HT1080 (cell line): ENCODE measurements at regions not wholly inside any gene's neighbourhood (a gene's known extent, or its start where the extent isn't known, plus 50 kb on each side); places are given as distances from the start of the nearest gene placed in this dataset.
A peak's percentile ranks its signal among the peaks of the same experiment; 100 is the strongest.

Experiments used
- DNase-seq: peaks from one replicate; pipeline ENCODE4 v3.0.0-alpha.2; 2015; ENCODE audit warnings: low read depth

DNA sequence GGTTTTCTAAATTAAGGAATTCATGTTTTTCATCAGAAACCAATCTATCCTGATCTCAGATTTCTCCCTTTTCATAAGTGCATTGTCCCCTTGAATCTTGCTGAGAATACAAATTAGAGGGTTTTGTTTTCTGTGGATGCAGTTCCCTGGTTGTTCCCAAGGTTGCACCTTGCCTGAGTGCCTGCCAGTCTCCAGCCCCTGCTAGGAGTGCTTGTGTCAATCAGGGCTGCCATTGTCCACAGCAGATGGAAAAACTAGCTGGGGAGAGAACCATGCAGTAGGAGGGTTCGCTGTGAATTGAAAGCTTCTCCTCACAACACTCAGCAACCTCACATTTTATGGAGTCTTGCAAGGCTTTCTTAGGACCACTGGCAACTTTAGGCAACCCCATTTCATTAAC is 210.8 kb upstream of the CTNNB1 start:
- no peak for DNase-seq

DNA sequence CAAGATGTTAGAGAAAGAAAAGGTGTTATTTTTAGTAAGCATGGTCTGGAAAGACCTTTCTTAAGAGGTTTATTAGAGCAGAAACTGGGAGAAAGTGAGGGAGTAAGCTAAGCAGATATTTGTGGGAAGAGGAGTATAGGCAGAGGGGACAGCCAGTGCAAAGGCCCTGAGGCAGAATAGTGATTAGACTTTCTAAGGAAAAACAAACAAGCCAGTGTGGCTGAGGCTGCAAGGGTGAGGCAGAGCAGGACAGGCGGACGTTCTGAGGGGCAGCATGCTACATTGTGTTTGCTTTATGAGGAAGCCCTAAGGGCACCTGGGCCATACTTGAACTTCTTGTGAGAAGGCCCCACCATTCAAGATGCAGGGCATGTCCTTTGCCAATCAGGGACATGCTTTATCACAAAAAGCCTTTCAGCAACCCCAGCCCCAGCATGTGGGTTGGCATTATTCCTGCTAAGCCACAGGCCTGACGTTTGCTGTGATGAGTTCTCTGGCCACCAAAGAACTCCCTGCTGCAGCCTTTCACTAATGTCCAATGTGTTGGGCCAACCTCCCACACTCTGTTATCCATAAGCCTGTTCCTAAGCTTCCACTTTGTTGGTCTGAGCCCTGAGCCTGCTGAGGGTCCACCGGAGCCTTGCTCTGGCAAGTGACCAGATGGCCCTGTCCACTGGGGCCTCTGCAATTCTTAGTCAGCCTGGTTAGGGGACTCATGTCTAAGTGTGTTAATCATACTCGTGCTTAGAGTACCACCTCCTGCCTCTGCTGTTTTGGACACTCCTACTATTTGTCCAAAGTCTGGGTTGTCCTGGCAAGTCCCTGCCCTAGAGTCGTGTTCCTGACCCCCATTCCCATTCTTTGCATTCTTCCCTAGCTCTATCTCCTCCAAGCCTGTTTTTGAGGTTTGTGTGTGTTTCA is 209.9 kb upstream of the CTNNB1 start:
- DNase-seq = no peak

DNA sequence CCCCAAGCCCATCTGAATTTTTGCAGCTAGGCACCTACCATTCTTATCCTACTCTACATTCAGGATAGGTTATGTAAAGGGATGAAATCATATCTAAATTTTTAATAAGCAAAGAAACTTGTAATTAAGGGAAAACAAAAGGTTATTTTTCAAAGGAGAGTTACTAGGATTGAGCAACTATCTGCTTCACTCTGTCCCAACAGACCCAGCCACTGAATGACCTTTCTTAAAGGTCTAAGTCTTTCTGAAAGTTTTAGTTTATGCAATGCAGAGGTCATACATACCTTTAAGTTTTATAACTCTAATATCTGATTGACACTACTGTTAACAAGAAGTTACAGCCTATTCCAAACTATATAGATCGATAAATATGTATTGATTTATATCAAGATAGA is 209.2 kb upstream of the CTNNB1 start:
- no peak for DNase-seq

DNA sequence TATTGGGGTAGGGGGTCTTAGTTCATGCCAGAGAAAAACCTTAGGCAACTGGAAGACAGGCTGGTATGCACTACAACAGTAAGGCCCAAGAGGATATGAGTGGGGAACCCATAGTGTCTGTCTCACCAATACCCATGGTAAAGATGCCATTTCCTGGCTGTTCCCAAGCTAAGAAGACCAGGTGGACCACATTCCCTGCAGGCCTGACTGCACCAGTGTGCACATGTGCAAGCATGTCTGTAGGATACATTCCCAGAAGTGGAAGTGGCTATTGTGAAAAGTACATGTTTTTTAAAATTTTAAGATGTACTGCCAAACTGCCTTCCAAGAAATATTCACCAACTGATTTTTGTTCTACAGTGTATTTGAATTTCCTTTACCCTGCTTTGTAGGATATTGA is 207.3 kb upstream of the CTNNB1 start:
- DNase-seq = no peak

DNA sequence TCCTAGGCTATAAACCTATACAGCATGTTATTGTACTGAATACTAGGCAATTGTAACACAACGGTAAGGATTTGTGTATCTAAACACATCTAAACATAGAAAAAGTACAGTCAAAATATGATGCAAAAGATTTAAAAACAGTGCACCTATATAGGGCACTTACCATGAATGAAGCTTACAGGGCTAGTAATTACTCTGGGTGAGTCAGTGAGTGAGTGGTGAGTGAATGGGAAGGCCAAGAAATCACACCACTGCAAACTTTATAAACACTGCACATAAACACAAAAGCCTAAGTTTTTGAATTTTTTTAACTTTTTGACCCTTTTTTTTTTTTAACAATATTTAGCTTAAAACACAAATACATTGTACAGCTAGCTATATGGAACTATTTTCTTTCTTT is 204.7 kb upstream of the CTNNB1 start:
- peak; percentile 38 for DNase-seq

DNA sequence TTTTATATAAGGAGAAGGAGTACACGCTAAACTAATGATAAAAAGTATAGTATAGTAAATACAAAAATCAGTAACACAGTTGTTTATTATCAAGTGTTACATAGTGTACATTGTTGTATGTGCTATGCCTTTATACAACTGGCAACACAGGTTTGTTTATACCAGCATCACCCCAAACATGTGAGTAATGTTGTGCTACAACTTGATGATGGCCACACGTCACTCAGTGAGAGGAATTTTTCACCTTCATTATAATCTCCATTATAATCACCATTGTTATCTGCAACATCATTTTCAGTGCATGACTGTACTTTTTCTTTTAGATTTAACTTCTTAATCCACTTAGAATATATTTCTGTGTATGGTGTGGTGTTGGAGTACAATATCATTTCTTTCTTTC is 204.0 kb upstream of the CTNNB1 start:
- no peak for DNase-seq

DNA sequence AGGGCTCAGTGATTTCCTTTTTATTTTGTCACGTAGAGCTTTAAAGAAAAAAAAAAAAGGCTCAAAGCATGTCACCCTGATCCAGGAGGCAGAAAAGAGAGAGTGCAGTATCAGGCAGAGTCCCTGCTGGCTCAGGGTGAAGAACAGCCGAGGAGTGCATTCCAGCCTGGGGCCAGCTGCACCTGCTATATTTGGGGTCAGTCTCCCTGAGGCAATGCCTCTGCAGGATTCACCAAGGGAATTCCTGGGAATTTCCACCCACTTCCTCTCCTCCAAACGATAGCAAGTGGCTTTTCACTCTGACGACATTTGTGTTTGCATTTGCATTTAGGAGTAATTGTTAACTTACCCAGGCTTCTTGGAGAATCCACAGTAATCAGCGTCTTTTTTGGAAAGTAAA is 202.9 kb upstream of the CTNNB1 start:
- DNase-seq = no peak

DNA sequence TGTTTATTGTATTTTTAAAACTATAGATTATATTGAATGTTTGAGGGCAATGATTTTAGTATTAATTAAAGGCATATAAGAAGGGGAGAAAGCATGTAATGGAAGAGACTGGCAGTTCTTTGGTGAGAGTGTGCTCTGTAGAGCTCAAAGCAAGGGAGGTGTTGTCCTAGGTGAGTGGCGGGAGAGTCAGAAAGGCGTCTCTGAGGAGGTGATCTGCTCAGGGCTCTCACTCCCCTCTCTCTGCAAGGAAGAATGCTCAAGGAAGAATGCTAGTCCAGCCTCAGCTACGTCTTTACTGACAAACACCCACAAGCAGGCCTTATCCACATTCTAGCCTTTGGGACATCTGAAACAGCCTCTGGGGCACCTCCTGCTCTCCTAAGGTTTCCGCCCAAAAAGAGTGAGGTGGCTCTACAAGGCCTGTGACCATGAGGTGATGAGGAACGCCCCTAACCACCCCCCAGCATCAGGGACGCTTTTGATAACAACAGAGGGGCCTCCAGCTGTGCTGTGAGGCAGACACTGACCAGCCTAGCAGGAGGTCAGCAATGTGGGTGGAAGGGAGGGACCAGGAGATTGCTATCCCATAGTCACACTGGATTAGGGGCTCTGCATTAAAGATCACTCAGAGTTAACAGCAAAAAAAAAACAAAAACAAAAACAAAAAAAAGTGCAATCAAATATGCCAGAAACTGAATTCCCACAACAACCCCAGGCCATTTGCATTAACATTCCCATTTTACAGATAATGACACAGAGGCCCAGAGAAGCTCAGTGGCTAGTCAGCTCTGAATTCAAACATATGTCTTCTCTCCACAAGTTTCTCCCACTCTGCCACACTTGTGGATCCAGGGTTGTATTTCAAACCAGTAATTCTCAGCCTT is 202.2 kb upstream of the CTNNB1 start:
- DNase-seq = no peak

DNA sequence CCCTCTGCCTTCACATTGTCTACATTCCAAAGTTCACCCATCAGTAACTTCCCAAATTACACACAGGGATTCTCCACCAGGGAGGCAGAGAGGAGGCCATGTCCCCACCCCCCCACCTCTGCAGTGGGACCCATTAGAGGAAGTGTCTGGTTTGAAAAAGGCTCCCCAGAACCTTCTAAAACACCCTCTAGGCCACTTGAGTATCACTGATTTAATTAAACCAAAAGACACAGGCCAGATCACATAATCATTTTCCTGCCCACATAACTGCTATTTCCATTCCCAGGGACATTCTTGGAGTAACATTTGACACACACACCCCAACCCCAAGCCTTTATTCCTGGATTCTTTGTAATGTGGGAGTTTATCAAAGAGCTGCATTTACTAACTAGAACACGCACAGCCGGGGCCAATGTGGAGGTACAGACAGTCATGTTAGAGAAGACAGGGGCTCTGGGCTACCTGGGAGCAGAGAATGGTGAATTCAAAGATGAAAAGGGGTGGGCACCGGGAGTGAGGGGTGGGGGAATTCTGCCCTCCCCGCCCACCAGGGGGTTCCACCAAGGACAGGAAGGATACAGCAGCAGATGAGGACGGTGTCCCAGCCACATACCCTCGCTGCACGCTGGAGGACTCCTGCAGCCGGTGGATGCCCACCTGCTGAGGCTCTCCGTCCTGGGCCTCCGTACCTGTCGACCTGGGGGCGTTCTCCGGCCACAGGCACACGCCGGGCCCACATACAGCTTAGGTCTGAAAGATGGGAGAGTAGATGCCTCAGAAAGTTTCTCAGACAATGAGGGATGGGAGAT is 201.4 kb upstream of the CTNNB1 start:
- no peak for DNase-seq

DNA sequence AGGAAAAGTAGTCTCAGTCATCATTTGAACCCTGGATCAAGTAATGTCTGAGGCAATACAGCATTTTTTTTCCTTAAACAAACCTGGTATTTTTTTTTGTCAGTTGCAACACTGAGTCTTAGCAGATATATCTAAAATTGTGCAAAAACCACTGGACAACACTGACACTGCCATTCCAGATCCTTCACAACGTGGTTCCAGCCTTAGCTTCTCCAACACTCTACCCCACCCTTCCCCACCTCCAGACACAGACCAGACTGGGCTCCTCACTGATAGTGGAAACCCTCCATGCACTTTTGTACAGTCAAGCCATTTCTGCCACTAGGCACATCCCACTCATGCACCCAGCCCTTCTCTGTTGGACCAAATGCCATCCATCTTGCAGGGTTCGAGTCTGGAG is 199.6 kb upstream of the CTNNB1 start:
- DNase-seq = no peak

DNA sequence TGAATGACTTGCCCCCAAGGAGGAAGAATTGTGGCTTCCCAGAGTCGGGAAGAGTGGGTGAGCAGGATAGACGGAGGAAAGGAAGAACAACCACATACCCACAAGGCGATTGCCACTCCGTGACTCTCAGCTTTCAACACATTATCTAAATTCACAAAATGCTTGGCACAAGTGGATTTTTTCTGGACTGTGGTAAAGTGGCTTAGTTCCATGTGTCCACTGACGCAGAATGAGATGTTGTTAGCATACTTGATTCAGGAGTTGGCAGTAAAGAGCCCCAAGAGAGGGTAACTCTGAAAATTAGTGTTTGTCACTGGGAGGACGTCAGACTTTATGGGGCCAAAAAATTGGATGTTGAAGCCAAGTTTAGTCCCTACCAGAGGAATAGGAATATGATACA is 198.8 kb upstream of the CTNNB1 start:
- DNase-seq = peak; percentile 5

DNA sequence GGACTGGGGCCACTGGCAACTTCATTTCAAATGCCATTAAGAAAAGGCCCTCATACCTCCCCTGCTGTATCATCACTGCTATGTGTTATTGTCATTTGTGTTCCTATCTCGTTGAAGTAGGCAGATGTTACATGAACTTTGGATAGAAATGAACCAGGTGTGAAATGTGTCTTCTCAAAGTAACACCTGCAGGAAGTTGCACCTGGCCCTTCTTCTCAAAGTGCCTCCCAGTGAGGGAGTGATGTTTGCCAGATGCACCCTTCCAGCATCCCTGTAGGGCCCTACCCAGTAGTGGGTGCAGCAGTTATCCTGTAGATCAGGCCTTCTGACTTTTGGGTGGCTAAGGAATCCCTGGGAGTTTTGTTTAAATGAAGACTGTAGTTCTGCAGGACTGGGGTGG is 197.7 kb upstream of the CTNNB1 start:
- DNase-seq = no peak

DNA sequence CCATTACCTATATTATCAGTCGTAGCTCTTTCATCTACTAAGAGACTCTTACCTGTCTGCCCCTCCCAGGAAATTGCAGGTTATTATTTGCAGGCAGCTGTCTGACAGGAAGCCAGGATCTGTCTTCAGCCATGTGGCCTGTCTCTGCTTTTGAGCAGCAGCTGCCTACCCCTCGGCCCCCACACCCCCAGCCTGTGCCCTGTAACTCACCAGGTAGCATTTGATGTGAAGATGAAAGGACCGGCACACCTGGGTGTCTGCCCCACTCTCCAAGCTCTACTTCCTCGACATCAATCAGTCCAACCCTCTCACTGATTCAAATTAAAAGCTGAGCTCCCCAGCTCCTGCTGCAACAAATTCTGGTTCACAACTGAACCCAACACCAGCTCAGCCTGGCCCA is 197.2 kb upstream of the CTNNB1 start:
- no peak for DNase-seq

DNA sequence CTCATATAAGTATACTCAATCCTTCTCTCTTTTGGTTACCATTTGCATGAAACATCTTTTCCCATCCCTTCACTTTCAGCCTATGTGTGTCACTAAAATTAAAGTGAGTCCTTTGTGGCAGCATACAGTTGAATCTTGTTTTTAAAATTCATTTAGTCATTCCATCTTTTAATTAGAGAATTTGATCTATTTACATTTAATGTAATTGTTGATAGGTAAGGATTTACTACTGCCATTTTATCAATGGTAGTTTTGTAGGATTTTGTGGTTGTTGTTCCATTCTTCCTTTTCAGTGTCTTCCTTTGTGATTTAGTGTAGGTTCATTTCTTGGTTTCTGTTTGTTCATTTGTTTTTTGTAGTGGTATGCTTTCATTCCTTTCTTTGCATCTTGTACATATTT is 191.9 kb upstream of the CTNNB1 start:
- DNase-seq = no peak

DNA sequence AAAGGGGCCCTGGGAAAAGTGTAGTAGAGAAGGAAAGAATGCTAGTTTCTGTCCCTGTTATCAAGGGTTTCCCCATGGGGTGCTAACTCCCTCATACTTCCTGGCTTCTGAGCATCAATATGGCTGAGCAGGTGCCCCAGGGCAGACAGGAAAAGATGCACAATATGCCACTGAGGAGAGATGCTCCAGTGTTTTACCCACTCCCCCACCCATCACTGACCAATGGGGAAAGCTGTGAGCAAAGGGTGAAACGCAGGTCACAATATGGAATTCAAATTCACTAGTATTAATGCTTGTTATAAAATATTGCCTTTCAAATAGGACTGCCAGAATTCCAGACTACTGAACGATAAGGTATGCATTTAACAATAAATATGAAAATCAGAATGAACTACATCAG is 187.5 kb upstream of the CTNNB1 start:
- DNase-seq = no peak

DNA sequence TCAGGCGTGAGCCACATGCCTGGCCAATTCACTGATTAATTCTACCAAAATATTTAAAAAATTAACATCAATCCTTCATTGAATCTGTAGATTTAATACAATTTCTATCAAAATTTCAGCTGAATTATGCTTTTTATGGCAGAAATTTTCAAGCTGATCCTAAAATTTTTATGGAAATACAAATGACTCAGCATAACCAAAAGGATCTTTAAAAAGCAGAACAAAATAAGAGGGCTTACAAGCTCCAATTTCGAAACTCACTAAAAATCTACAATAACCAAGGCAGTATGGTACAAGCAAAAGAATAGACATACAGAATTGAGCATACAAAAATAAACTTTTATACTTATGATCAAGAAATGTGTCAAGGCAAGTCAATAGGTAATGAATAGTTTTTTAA is 180.4 kb upstream of the CTNNB1 start:
- DNase-seq = no peak

DNA sequence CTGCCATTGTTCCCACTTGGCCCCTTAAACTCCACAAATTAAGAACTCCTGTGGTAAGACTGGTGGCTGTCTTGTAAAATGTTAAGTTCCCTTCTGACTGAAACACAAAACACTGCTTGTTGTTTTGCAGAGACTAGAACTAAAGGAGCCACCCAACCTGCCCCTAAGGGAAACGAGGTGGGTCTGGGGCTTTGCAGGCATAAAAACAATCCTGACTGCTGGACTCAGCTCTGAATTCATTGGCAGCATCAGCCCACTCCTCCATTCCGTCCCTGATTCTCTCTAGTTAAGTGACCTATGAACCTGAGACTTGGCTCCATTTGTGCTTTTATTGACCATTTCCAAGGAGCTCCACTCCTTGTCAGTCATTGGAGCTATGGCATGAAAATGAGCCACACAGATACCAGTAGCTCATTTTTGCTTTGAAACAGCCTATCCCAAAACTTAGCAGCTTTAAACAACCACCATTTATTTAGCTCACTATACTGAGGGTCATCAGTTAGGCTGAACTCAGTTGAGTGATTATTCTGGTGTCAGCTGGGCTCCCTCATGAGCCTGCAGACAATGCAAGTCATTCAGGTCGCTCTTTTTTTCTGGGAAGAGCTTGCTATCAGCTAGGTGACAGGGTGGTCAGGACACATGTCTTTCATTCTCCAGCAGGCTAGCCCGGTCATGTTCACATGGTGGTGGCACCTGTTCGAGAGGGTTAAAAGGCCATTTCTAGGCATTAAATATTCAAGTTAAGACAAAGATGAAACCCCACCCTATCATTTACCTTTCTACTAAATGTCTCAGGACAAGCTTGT is 175.1 kb upstream of the CTNNB1 start:
- DNase-seq = no peak

DNA sequence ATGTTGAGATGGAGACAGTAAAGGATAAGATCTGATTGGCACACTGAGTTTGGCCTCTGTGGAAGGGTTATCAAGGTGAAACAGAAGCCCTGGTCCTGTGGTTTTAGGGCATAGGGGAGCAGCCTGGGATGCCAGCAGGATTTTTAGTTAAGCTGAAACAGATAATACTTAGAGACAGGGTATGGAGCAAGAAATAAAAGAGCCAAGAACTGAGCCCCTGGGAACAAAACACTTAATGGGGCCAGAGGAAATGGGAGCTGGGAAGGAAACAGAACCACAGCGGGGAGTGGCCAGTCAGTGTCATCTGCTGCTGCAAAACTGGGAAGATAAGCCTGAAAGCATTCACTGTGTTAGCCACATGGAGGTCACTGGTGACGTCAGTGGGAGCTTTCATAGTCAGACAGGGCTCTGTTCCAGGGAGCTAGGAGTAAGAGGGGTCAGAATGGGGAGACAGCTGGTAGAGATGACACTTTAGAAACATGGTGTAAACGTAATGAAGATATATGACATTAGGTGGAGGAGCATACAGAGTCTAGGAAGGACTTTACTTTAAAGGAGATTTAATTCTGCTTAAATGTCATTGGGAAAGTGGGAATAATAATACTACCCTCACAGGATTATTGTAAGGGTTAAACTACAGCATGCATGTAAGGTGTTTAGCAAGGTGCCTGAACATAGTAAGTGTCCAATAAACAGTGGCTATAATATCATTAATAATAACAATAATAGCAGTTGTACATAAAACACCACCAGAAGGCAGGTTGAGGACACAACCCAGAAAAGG is 172.7 kb upstream of the CTNNB1 start:
- peak; percentile 84 for DNase-seq

DNA sequence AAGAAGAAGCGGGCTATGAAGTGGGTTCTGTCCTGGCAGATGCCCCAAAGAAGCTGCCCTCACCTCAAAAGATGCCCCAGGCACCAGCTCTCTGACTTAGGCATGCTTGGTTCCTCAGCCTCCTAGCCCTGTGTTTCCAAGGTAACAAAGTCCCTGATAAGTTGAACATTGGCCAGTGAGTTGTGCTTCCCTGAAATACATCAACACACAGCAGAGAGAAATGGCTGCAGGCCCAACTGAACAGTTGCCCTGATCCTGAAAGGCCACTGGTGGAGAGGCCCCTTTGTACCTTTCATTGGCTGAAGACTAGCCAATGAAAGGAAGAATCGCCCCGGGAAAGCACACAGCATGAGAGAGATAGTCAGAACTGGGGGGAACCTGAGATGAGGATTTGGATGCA is 169.9 kb upstream of the CTNNB1 start:
- DNase-seq = no peak

DNA sequence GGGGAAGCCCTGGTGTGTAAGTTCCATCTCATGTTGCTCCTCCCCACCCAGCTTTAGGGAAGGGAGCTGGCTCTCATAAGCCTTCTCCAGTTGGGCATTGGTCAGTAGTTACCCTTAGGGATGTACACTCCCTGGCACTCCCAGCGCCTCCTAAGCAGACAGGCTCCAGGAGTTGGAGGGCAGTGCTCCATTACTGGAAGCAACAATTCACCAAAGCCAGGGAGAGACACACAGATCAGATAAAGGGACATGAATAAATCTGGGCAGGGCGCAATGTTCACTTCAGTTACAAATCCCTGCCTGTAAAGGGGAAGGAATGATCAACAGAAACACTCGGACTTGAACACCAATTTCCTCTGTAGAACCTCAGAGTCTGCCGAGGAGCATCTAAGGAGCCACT is 169.1 kb upstream of the CTNNB1 start:
- DNase-seq = no peak
